ENCODE measurements at regions not wholly inside any gene's neighbourhood (a gene's known extent, or its start where the extent isn't known, plus 50 kb on each side); places are given as distances from the start of the nearest gene placed in this dataset.

DNA sequence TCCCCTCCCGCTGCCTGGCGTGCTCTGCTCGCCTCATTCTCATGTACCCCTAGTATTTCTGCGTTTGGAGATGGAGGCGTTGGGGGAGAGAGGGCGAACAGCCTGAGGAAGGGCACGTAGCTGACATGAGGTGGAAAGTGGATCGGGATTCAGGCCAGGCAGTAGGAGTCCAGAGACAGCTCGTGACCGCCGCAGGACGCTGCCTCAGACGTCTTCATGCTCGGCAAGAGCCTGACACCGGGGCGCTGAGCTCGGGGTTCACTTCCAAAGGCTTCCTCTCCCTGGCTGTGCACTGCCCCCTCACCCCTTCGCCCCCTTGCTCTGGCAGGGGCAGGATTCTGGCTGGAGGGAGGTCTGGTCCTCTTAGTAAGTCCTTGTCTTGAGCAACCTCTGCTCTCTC, 374.4 kb upstream of the MKI67 start:
- H3K27ac ChIP-seq = no peak overlapping the region
- DNase-seq (ENCODE audit: low spot score) = no peak
- no peaks in the 10 kb centered on the region for H4K20me1 ChIP-seq (ENCODE audit: insufficient read depth, poor library complexity, severe bottlenecking)
- H3K4me1 ChIP-seq (ENCODE audit: insufficient read depth) = no peaks in the 10 kb centered on the region
- no peaks in the 10 kb centered on the region for H3K9me2 ChIP-seq (replicated peaks; ENCODE audit: insufficient read depth)
- 93% methylated on average over 18 of the region's 18 CpGs for WGBS (ENCODE audit: low lambda C conversion rate, missing lambda C conversion rate)
- TF ChIP-seq EZH2phosphoT487 (IDR thresholded peaks at IDR 0.05; ENCODE audit: low read depth, severe bottlenecking, unreplicated experiment) (no peak), EZH2 (IDR thresholded peaks at IDR 0.05; ENCODE audit: borderline replicate concordance) (no peak)
- no peaks in the 10 kb centered on the region for H3K27me3 ChIP-seq
- no peaks in the 10 kb centered on the region for H3K79me2 ChIP-seq
- H2AFZ ChIP-seq = no peak overlapping the region
- no peak overlapping the region for H3K4me2 ChIP-seq
- H3K36me3 ChIP-seq (replicated peaks; ENCODE audit: insufficient read depth, low read depth) = no peaks in the 10 kb centered on the region
- H3K4me3 ChIP-seq = no peak overlapping the region
- no peaks in the 10 kb centered on the region for H3K9me3 ChIP-seq (ENCODE audit: low read depth)

DNA sequence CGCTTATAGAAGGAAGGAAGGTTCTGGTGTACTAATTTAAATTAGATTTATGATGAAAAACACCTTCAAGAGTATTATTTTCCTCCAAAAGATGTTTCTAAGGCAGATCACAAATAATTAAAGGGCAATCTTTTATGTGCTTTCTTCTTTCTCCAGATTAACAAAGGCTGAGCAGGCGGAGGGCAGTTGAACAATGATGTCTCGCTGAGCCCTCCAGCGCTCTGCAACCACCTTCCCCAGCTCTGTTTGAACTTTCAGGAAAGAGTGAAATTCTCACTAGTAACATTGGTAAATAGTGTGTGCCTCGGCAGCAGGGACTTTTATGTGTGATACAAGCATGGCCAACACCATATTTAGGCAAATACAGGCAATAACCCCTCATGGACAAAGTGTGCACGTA, 379.1 kb upstream of the MKI67 start:
- H3K27ac ChIP-seq = no peak overlapping the region
- no peak for DNase-seq (ENCODE audit: low spot score)
- H3K9me2 ChIP-seq (replicated peaks; ENCODE audit: insufficient read depth) = no peaks in the 10 kb centered on the region
- no peaks in the 10 kb centered on the region for H4K20me1 ChIP-seq (ENCODE audit: insufficient read depth, poor library complexity, severe bottlenecking)
- no peak overlapping the region for H3K4me3 ChIP-seq
- no peak overlapping the region for H2AFZ ChIP-seq
- WGBS (ENCODE audit: low lambda C conversion rate, missing lambda C conversion rate) = 75% methylated on average over 6 of the region's 6 CpGs
- TF ChIP-seq EZH2 (IDR thresholded peaks at IDR 0.05; ENCODE audit: borderline replicate concordance) = no peak
- no peak for TF ChIP-seq EZH2phosphoT487 (IDR thresholded peaks at IDR 0.05; ENCODE audit: low read depth, severe bottlenecking, unreplicated experiment)
- TF ChIP-seq, protein P1, sequence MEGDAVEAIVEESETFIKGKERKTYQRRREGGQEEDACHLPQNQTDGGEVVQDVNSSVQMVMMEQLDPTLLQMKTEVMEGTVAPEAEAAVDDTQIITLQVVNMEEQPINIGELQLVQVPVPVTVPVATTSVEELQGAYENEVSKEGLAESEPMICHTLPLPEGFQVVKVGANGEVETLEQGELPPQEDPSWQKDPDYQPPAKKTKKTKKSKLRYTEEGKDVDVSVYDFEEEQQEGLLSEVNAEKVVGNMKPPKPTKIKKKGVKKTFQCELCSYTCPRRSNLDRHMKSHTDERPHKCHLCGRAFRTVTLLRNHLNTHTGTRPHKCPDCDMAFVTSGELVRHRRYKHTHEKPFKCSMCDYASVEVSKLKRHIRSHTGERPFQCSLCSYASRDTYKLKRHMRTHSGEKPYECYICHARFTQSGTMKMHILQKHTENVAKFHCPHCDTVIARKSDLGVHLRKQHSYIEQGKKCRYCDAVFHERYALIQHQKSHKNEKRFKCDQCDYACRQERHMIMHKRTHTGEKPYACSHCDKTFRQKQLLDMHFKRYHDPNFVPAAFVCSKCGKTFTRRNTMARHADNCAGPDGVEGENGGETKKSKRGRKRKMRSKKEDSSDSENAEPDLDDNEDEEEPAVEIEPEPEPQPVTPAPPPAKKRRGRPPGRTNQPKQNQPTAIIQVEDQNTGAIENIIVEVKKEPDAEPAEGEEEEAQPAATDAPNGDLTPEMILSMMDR (IDR thresholded peaks at IDR 0.05; ENCODE audit: poor library complexity) = no peak
- H3K9me3 ChIP-seq (ENCODE audit: low read depth) = no peaks in the 10 kb centered on the region
- H3K4me1 ChIP-seq (ENCODE audit: insufficient read depth) = no peaks in the 10 kb centered on the region
- no peaks in the 10 kb centered on the region for H3K36me3 ChIP-seq (replicated peaks; ENCODE audit: insufficient read depth, low read depth)
- H3K79me2 ChIP-seq = no peaks in the 10 kb centered on the region
- no peak overlapping the region for H3K4me2 ChIP-seq
- H3K27me3 ChIP-seq = peaks cover 4% of the 10 kb centered on the region

DNA sequence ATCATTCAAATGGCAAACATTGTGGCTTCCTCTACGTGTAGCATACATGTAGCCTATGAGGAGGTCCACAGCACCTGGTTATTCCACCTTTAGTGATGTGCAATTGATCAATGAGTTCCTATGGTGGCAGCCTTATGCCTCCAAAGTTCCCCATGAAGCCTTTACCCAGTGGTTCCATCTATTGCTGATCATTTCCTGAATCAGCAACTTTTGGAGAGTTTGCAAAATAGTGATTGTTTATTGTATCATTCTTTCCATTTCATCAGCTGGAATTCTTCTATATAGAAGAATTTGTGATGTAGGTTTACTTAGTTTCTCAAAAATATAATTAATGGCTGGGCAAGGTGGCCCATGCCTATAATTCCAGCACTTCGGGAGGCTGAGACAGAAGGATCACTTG, 380.2 kb upstream of the MKI67 start:
- Histone ChIP-seq H3K27ac (no peak overlapping the region), H3K4me1 (ENCODE audit: insufficient read depth) (no peaks in the 10 kb centered on the region), H3K4me3 (no peak overlapping the region), H3K4me2 (no peak overlapping the region), H3K79me2 (no peaks in the 10 kb centered on the region), H2AFZ (no peak overlapping the region), H4K20me1 (ENCODE audit: insufficient read depth, poor library complexity, severe bottlenecking) (no peaks in the 10 kb centered on the region), H3K9me3 (ENCODE audit: low read depth) (no peaks in the 10 kb centered on the region), H3K27me3 (peaks cover 4% of the 10 kb centered on the region), H3K9me2 (replicated peaks; ENCODE audit: insufficient read depth) (no peaks in the 10 kb centered on the region), H3K36me3 (replicated peaks; ENCODE audit: insufficient read depth, low read depth) (no peaks in the 10 kb centered on the region)
- TF ChIP-seq EZH2 (IDR thresholded peaks at IDR 0.05; ENCODE audit: borderline replicate concordance) (no peak), EZH2phosphoT487 (IDR thresholded peaks at IDR 0.05; ENCODE audit: low read depth, severe bottlenecking, unreplicated experiment) (no peak)
- WGBS (ENCODE audit: low lambda C conversion rate, missing lambda C conversion rate) = 93% methylated on average over 2 of the region's 2 CpGs
- DNase-seq (ENCODE audit: low spot score) = no peak

DNA sequence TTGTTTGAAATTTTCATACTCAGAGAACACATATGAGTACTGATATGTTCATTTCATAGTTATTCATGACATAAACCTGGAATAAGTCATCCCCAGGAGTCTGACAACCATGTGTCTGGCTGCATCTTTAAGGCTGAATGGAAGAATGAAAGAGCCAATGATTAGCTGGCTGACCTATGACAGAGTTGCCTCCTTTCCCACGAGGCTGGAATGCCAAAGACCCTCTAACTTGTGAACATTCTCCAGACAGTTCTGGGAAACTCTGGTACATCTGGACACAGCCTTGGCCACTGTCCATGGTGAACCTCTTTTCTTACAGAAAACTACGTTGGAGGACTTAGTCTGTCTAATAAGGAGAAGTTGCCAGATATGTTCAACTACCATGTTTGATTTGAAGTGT, 380.8 kb upstream of the MKI67 start:
- no peaks in the 10 kb centered on the region for H3K79me2 ChIP-seq
- H3K4me1 ChIP-seq (ENCODE audit: insufficient read depth) = no peaks in the 10 kb centered on the region
- no peaks in the 10 kb centered on the region for H3K36me3 ChIP-seq (replicated peaks; ENCODE audit: insufficient read depth, low read depth)
- no peak overlapping the region for H3K27ac ChIP-seq
- H2AFZ ChIP-seq = no peak overlapping the region
- H3K4me2 ChIP-seq = no peak overlapping the region
- TF ChIP-seq, protein P1 (IDR thresholded peaks at IDR 0.05; ENCODE audit: poor library complexity) = no peak
- TF ChIP-seq EZH2 (IDR thresholded peaks at IDR 0.05; ENCODE audit: borderline replicate concordance) = no peak
- no peak for TF ChIP-seq EZH2phosphoT487 (IDR thresholded peaks at IDR 0.05; ENCODE audit: low read depth, severe bottlenecking, unreplicated experiment)
- H3K9me2 ChIP-seq (replicated peaks; ENCODE audit: insufficient read depth) = no peaks in the 10 kb centered on the region
- H3K4me3 ChIP-seq = no peak overlapping the region
- no peak for DNase-seq (ENCODE audit: low spot score)
- no peaks in the 10 kb centered on the region for H3K9me3 ChIP-seq (ENCODE audit: low read depth)
- no peaks in the 10 kb centered on the region for H4K20me1 ChIP-seq (ENCODE audit: insufficient read depth, poor library complexity, severe bottlenecking)
- peaks cover 4% of the 10 kb centered on the region for H3K27me3 ChIP-seq
- 65% methylated on average over 2 of the region's 2 CpGs for WGBS (ENCODE audit: low lambda C conversion rate, missing lambda C conversion rate)
